AG10803 (cell line): ENCODE measurements at regions not wholly inside any gene's neighbourhood (a gene's known extent, or its start where the extent isn't known, plus 50 kb on each side); places are given as distances from the start of the nearest gene placed in this dataset.
"Not testable (repeated sequence)": the region's sequence is repeated elsewhere in the genome, so short reads cannot be mapped to it uniquely, and the experiment has no call there.

Experiments used
- DNase-seq: peaks from one replicate; pipeline ENCODE4 v3.0.0; 2010; ENCODE audit warnings: low read depth
- H3K4me3 ChIP-seq: 2 replicates; pipeline ENCODE4 v1.5.1; 2011; ENCODE audit warnings: mild to moderate bottlenecking, low read length, control low read depth
- TF ChIP-seq, protein P1 (sequence below): conservative IDR thresholded peaks from 2 replicates; pipeline ENCODE4 v1.5.1; 2011; ENCODE audit warnings: mild to moderate bottlenecking, low read length, control low read depth, inconsistent platforms

DNA sequence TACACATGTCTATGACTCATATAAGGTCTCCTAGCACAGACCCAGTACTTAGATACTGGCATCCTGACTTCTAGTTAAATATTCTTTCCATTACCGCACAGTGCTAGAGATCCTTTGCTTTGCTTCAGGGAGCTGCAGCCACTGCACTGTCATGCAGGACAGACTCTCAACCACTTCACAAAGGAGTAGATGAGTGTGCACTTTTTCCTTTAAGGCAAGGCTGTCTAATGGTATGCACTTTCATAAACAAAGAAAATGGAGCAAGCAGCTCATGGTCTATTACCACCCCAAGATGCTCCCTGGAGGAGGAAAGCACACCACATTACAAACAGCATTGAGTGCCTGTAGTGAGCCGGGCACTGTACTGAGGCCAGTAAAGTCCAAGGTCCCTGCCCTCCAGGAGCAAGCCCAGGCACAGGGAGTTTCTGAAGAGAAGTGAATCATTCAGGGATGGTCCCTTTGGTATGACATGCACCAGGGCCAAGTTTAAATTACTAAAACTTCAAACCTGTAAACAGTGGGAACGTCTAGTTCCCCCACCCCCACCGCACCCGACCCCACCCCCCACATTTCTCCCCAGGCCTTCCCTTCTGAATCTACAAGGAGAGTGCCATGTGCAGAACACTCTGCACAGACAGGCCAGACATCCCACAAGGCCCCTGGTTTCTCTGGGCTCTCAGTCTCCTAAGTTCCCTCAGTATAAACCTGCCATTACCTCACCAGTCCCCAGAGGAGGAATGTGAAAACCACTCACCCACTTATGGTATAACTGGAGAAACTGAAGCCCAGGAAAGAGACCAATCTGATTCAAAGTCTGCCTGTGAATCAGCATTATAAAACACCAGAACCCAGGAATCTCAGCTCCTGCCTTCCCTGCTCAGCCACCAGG is 107.8 kb upstream of the BCL6 start:
- no peak for DNase-seq
- TF ChIP-seq, protein P1, sequence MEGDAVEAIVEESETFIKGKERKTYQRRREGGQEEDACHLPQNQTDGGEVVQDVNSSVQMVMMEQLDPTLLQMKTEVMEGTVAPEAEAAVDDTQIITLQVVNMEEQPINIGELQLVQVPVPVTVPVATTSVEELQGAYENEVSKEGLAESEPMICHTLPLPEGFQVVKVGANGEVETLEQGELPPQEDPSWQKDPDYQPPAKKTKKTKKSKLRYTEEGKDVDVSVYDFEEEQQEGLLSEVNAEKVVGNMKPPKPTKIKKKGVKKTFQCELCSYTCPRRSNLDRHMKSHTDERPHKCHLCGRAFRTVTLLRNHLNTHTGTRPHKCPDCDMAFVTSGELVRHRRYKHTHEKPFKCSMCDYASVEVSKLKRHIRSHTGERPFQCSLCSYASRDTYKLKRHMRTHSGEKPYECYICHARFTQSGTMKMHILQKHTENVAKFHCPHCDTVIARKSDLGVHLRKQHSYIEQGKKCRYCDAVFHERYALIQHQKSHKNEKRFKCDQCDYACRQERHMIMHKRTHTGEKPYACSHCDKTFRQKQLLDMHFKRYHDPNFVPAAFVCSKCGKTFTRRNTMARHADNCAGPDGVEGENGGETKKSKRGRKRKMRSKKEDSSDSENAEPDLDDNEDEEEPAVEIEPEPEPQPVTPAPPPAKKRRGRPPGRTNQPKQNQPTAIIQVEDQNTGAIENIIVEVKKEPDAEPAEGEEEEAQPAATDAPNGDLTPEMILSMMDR = no peak
- no peak overlapping the region for H3K4me3 ChIP-seq

DNA sequence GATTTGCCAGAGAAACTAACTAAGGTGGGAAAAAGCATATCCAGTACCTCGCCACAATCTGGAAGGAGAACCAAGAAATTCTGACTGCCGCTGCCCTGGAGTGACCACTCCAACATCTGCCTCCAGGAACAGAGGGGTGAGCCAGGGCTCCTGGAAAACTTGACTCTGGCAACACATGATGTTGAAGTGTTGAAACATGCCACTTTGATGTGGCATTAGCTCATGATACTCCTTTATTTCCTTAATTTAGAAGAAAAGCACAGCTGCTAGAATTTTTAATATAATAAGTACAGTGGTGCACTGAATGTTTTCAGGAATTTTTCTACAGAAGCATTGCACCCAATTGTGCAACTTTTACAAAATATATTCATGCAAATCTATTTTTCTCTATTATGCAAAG is 109.9 kb upstream of the BCL6 start:
- TF ChIP-seq, protein P1 = no peak
- no peak overlapping the region for H3K4me3 ChIP-seq
- DNase-seq = no peak

DNA sequence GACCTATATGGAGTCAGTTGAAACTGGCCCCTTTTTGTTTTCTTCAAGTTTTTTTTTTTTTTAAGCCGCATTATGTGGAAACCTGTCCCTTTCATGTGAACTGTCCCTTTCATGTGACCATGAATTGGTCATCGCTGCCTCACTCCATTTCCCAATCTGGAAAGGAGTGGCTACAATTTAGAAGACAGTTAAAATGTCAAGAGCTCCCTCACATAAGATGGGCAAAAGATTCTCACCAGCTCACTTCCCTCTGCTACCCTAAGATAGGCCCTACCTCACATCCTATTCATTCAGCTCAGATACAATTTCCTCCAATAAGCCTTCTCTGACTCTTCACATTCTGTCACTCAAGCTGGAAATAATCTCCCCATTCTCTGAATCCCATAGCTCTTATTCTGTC is 111.3 kb upstream of the BCL6 start:
- no peak for DNase-seq
- TF ChIP-seq, protein P1 = no peak
- no peak overlapping the region for H3K4me3 ChIP-seq

DNA sequence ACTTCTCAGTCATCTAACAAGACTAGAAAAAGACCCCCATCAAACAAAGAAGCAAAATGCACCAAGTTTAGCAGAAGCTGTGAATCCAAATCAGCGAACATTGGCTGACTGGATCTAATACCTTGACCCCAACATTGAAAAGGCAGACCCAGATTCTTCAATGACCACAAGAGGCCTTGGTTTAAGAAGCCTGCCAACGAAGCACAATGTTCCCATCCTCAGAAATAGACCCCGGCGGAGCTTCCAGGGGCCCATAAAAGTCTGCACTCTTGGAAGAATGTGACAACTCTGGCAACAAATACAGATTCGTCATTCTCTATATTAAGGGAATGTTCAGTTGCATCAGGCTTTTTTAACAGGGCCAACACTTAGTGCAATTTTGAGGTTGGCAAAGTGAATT is 112.8 kb upstream of the BCL6 start:
- H3K4me3 ChIP-seq = no peak overlapping the region
- TF ChIP-seq, protein P1 = no peak
- DNase-seq = peak; percentile 30

DNA sequence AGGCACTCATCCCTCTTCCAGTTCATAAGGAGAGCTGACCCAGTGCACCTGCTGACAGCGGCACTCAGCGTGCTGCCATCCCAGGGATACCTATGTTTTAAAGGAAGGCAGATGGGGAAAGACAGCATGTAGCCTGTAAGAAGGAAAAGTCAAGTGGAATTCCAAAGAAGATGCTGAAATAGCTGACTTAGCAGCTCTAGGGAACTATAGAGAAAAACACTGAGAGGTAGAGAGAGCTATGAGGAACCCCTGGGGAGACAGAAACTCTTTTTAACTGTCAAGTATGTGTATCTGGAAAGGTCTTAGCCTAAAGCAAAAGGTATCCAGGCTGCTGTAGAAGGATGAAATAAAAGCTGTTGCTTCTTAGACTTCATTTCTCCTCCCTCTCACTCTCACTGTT is 113.4 kb upstream of the BCL6 start:
- H3K4me3 ChIP-seq = no peak overlapping the region
- no peak for DNase-seq
- TF ChIP-seq, protein P1 = no peak

DNA sequence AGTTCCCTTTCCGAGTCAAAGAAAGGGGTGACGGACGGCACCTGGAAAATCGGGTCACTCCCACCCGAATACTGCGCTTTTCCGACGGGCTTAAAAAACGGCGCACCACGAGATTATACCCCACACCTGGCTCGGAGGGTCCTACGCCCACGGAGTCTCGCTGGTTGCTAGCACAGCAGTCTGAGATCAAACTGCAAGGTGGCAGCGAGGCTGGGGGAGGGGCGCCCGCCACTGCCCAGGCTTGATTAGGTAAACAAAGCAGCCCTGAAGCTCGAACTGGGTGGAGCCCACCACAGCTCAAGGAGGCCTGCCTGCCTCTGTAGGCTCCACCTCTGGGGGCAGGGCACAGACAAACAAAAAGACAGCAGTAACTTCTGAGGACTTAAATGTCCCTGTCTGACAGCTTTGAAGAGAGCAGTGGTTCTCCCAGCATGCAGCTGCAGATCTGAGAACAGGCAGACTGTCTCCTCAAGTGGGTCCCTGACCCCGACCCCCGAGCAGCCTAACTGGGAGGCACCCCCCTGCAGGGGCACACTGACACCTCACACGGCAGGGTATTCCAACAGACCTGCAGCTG is 117.5 kb upstream of the BCL6 start:
- not testable (repeated sequence) for DNase-seq, H3K4me3 ChIP-seq

DNA sequence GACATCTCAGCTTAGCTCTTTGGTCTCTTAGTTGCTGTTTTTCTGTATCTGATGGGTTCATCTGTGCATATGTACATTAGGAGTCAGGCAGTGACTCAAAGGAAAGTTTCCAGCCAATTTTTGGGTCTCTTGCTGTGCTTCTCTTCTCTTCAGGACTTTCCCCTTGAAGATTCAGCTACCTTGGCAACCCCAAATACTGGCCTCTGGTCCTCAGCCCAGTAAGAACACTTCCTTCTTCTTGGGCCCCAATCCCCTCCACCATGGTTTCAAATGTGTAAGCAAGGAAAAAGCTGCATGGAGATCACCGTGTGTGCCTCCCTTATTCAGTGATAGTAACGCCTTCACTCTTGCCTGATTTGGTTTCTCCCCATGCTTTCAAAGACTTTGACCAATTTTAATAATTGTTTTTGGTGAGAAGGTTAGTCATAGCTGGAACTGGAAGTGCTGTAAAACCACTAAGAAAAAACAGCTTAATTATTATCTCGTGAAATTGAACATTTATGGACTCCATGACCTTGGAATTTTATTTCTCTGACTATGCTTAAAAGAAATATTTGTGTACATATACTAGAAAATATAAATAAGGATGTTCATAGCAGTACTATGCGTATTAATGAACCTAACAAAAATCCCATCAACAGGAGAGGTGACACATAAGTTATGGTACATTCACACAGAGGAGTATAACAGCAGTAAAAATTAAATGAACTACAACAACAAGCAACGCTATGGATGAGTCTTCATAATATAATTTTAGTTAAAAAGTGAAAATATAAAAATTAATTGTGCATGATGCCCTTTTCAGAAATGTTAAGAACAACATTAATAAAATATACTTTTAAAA is 125.3 kb upstream of the BCL6 start:
- no peak for DNase-seq
- TF ChIP-seq, protein P1 = no peak
- H3K4me3 ChIP-seq = no peak overlapping the region
